T-helper 2 cell treated with Interferon-gamma antibody and Interleukin-4, amounts not matched to agents 5 μg/mL and 100 μg/mL, for 36 hours (primary cell): ENCODE measurements at regions not wholly inside any gene's neighbourhood (a gene's known extent, or its start where the extent isn't known, plus 50 kb on each side); places are given as distances from the start of the nearest gene placed in this dataset.

ENCODE experiments used
- DNase-seq: peaks from one replicate; pipeline ENCODE4 v3.0.0; 2021; ENCODE audit warnings: low spot score
- H3K27ac Mint-ChIP-seq: one replicate; pipeline ENCODE4 v1.8.0; 2021; ENCODE audit warnings: mild to moderate bottlenecking, mixed read lengths
- H3K27me3 Mint-ChIP-seq: one replicate; pipeline ENCODE4 v1.8.0; 2021; ENCODE audit warnings: low read depth, mixed read lengths
- H3K36me3 Mint-ChIP-seq: one replicate; pipeline ENCODE4 v1.8.0; 2021; ENCODE audit warnings: low read depth, mixed read lengths
- H3K4me1 Mint-ChIP-seq: one replicate; pipeline ENCODE4 v1.8.0; 2021; ENCODE audit warnings: low read depth, mixed read lengths
- H3K4me3 Mint-ChIP-seq: one replicate; pipeline ENCODE4 v1.8.0; 2022; ENCODE audit warnings: mild to moderate bottlenecking, moderate library complexity, mixed read lengths
- H3K9me3 Mint-ChIP-seq: one replicate; pipeline ENCODE4 v1.8.0; 2021; ENCODE audit warnings: mixed read lengths

GRCh38 chr5:97832645-97833296, 649.7 kb upstream of the RIOK2 start:
- H3K27ac Mint-ChIP-seq, result no peak overlapping the region

GRCh38 chr5:97834561-97834960, 651.5 kb upstream of the RIOK2 start:
- Mint-ChIP-seq H3K4me1 (peaks cover 4% of the 10 kb centered on the region), H3K9me3 (no peaks in the 10 kb centered on the region), H3K4me3 (no peak overlapping the region), H3K36me3 (no peaks in the 10 kb centered on the region), H3K27me3 (no peaks in the 10 kb centered on the region), H3K27ac (no peak overlapping the region)
- DNase-seq, result no peak

More at GRCh38 chr5:97832645-97833296, 649.7 kb upstream of the RIOK2 start:
- Mint-ChIP-seq H3K36me3 (no peaks in the 10 kb centered on the region), H3K9me3 (no peaks in the 10 kb centered on the region), H3K27me3 (no peaks in the 10 kb centered on the region), H3K4me3 (no peak overlapping the region), H3K4me1 (no peaks in the 10 kb centered on the region)
- no peak for DNase-seq

GRCh38 chr5:97835112-97835511, 652.1 kb upstream of the RIOK2 start:
- no peaks in the 10 kb centered on the region for H3K27me3 Mint-ChIP-seq
- H3K27ac Mint-ChIP-seq, result no peak overlapping the region
- no peak for DNase-seq
- H3K36me3 Mint-ChIP-seq, result no peaks in the 10 kb centered on the region
- H3K9me3 Mint-ChIP-seq, result no peaks in the 10 kb centered on the region
- H3K4me3 Mint-ChIP-seq, result no peak overlapping the region
- H3K4me1 Mint-ChIP-seq, result peaks cover 4% of the 10 kb centered on the region

- H3K36me3 Mint-ChIP-seq, result no peaks in the 10 kb centered on the region
- peaks cover 4% of the 10 kb centered on the region for H3K4me1 Mint-ChIP-seq
- H3K4me3 Mint-ChIP-seq, result no peak overlapping the region
- DNase-seq, result no peak
- no peaks in the 10 kb centered on the region for H3K9me3 Mint-ChIP-seq
- H3K27me3 Mint-ChIP-seq, result no peaks in the 10 kb centered on the region
- no peak overlapping the region for H3K27ac Mint-ChIP-seq
Measured at GRCh38 chr5:97836816-97837215, 653.8 kb upstream of the RIOK2 start.

GRCh38 chr5:97838214-97838613, 655.2 kb upstream of the RIOK2 start:
- Mint-ChIP-seq H3K36me3 (no peaks in the 10 kb centered on the region), H3K27ac (no peak overlapping the region), H3K4me3 (no peak overlapping the region), H3K9me3 (no peaks in the 10 kb centered on the region), H3K27me3 (no peaks in the 10 kb centered on the region), H3K4me1 (peaks cover 4% of the 10 kb centered on the region)
- DNase-seq, result no peak

GRCh38 chr5:97839341-97840086, 656.5 kb upstream of the RIOK2 start:
- Mint-ChIP-seq H3K27ac (no peak overlapping the region), H3K27me3 (no peaks in the 10 kb centered on the region), H3K4me1 (peaks cover 4% of the 10 kb centered on the region), H3K9me3 (no peaks in the 10 kb centered on the region), H3K4me3 (no peak overlapping the region), H3K36me3 (no peaks in the 10 kb centered on the region)
- no peak for DNase-seq

- no peaks in the 10 kb centered on the region for H3K27me3 Mint-ChIP-seq
- peaks cover 4% of the 10 kb centered on the region for H3K4me1 Mint-ChIP-seq
- DNase-seq, result no peak
- no peaks in the 10 kb centered on the region for H3K9me3 Mint-ChIP-seq
- no peaks in the 10 kb centered on the region for H3K36me3 Mint-ChIP-seq
- no peak overlapping the region for H3K4me3 Mint-ChIP-seq
- H3K27ac Mint-ChIP-seq, result no peak overlapping the region
Measured at GRCh38 chr5:97840643-97841042, 657.6 kb upstream of the RIOK2 start.

- no peak for DNase-seq
Measured at GRCh38 chr5:97842687-97843086, 659.6 kb upstream of the RIOK2 start.

GRCh38 chr5:97844797-97845196, 661.8 kb upstream of the RIOK2 start:
- Mint-ChIP-seq H3K27ac (no peak overlapping the region), H3K4me1 (no peaks in the 10 kb centered on the region), H3K36me3 (no peaks in the 10 kb centered on the region), H3K9me3 (no peaks in the 10 kb centered on the region), H3K27me3 (no peaks in the 10 kb centered on the region), H3K4me3 (no peak overlapping the region)
- DNase-seq, result no peak

More at GRCh38 chr5:97842687-97843086, 659.6 kb upstream of the RIOK2 start:
- Mint-ChIP-seq H3K27me3 (no peaks in the 10 kb centered on the region), H3K4me3 (no peak overlapping the region), H3K36me3 (no peaks in the 10 kb centered on the region), H3K27ac (no peak overlapping the region), H3K9me3 (no peaks in the 10 kb centered on the region), H3K4me1 (peaks cover 4% of the 10 kb centered on the region)

GRCh38 chr5:97846643-97847042, 663.6 kb upstream of the RIOK2 start:
- no peak for DNase-seq
- Mint-ChIP-seq H3K9me3 (no peaks in the 10 kb centered on the region), H3K4me3 (no peak overlapping the region), H3K36me3 (no peaks in the 10 kb centered on the region), H3K27ac (no peak overlapping the region), H3K27me3 (no peaks in the 10 kb centered on the region), H3K4me1 (no peaks in the 10 kb centered on the region)

GRCh38 chr5:97847920-97848631, 665.0 kb upstream of the RIOK2 start:
- Mint-ChIP-seq H3K4me1 (no peaks in the 10 kb centered on the region), H3K27ac (no peak overlapping the region)

GRCh38 chr5:97851036-97851435, 668.0 kb upstream of the RIOK2 start:
- Mint-ChIP-seq H3K27me3 (no peaks in the 10 kb centered on the region), H3K9me3 (peaks cover 8% of the 10 kb centered on the region), H3K36me3 (no peaks in the 10 kb centered on the region), H3K27ac (no peak overlapping the region), H3K4me1 (no peaks in the 10 kb centered on the region), H3K4me3 (no peak overlapping the region)
- no peak for DNase-seq

More at GRCh38 chr5:97847920-97848631, 665.0 kb upstream of the RIOK2 start:
- H3K9me3 Mint-ChIP-seq, result no peaks in the 10 kb centered on the region
- no peak overlapping the region for H3K4me3 Mint-ChIP-seq
- no peaks in the 10 kb centered on the region for H3K36me3 Mint-ChIP-seq
- no peak for DNase-seq
- H3K27me3 Mint-ChIP-seq, result no peaks in the 10 kb centered on the region

GRCh38 chr5:97854871-97855762, 672.1 kb upstream of the RIOK2 start:
- no peaks in the 10 kb centered on the region for H3K4me1 Mint-ChIP-seq
- no peaks in the 10 kb centered on the region for H3K36me3 Mint-ChIP-seq
- H3K4me3 Mint-ChIP-seq, result no peak overlapping the region
- no peak overlapping the region for H3K27ac Mint-ChIP-seq
- peaks cover 8% of the 10 kb centered on the region for H3K9me3 Mint-ChIP-seq
- no peaks in the 10 kb centered on the region for H3K27me3 Mint-ChIP-seq
- no peak for DNase-seq
